HepG2 (cell line): ENCODE measurements at regions not wholly inside any gene's neighbourhood (a gene's known extent, or its start where the extent isn't known, plus 50 kb on each side); places are given as distances from the start of the nearest gene placed in this dataset.

Source experiments
- CHD2 ChIP-seq: IDR thresholded peaks from 2 replicates; pipeline ENCODE4 v1.6.1; 2011; ENCODE audit warnings: low read depth, low read length, improper control_type of control experiment
- EP300 ChIP-seq, 3 experiments: sonication (generic) in 1 of 3; formaldehyde crosslinking in 1 of 3; IDR thresholded peaks; 2 replicates each; pipeline versions ENCODE4 v1.5.1 to v1.6.1; 2011 to 2020; ENCODE audit warnings: low read depth in 2 of 3, low read length in 2 of 3, borderline replicate concordance in 1 of 3, improper control_type of control experiment in 1 of 3, mild to moderate bottlenecking in 1 of 3, missing genetic modification reagents in 1 of 3, moderate library complexity in 1 of 3
- HNRNPK ChIP-seq: fragments of 200-400 bp; formaldehyde crosslinking; IDR thresholded peaks from 2 replicates; pipeline ENCODE4 v1.6.1; 2018; ENCODE audit warnings: low read length, low read depth, moderate library complexity, mild to moderate bottlenecking; ENCODE audit not compliant: poor library complexity, severe bottlenecking
- MBD4 ChIP-seq: IDR thresholded peaks from 2 replicates; pipeline ENCODE4 v1.6.1; 2012; ENCODE audit warnings: low read length, inconsistent platforms, borderline replicate concordance
- MIER3 ChIP-seq: IDR thresholded peaks from 2 replicates; pipeline ENCODE4 v1.6.1; 2016; ENCODE audit warnings: missing compliant biosample characterization, borderline replicate concordance
- NBN ChIP-seq: fragments of 450-650 bp; conservative IDR thresholded peaks from 2 replicates; pipeline ENCODE4 v1.6.1; 2017
- NR3C1 ChIP-seq: sonication (generic); formaldehyde crosslinking; IDR thresholded peaks from 2 replicates; pipeline ENCODE4 v1.4.0; 2020; ENCODE audit warnings: missing genetic modification reagents
- TCF7L2 ChIP-seq: IDR thresholded peaks from 2 replicates; pipeline ENCODE4 v1.6.1; 2011; ENCODE audit warnings: mild to moderate bottlenecking, low read depth, low read length, moderate library complexity
- ZFP90 ChIP-seq: sonication (generic); formaldehyde crosslinking; IDR thresholded peaks from 2 replicates; pipeline ENCODE4 v1.8.0; 2022; ENCODE audit warnings: missing genetic modification reagents, mild to moderate bottlenecking, inconsistent platforms, borderline replicate concordance
- ZNF441 ChIP-seq: sonication (generic); formaldehyde crosslinking; IDR thresholded peaks from 2 replicates; pipeline ENCODE4 v1.7.0; 2021; ENCODE audit warnings: missing genetic modification reagents, borderline replicate concordance
- TF ChIP-seq, protein P1 (sequence below), 2 experiments: IDR thresholded peaks; 2 replicates each; pipeline ENCODE4 v1.6.1; 2011 to 2012; ENCODE audit warnings: low read length in 2 of 2, borderline replicate concordance in 1 of 2, low read depth in 1 of 2, mild to moderate bottlenecking in 1 of 2, moderate library complexity in 1 of 2
- TF ChIP-seq, protein P2 (sequence below): sonication (generic); formaldehyde crosslinking; IDR thresholded peaks from 2 replicates; pipeline ENCODE4 v1.5.0; 2020; ENCODE audit warnings: mild to moderate bottlenecking, missing genetic modification reagents, moderate library complexity
- TF ChIP-seq, protein P3 (sequence below): IDR thresholded peaks from 2 replicates; pipeline ENCODE4 v1.6.1; 2016; ENCODE audit warnings: mild to moderate bottlenecking, missing biosample characterization, missing genetic modification reagents
- TF ChIP-seq, protein P4 (sequence below): sonication (generic); formaldehyde crosslinking; IDR thresholded peaks from 2 replicates; pipeline ENCODE4 v1.4.0; 2020; ENCODE audit warnings: missing genetic modification reagents

DNA sequence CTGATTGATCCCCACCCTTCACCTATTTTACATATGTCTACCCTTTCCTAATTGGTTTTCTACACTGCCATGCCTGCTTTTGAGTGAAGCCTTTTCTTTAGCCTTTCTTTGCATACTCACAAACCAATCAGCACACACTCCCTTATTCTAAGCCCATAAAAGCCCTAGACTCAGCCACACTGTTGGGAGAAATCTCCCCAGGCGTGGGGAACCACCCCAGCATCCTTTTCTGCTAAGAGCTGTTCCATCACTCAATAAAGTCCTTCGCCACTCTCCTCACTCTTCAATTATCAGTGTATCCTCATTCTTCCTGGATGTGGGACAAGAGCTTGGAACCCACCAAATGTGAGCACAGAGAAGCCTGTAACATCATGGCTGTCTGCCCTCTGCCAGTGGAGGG is 343.6 kb downstream of the SLITRK1 start:
- no peak for TF ChIP-seq MIER3 (CRISPR knock-in tag)
- TF ChIP-seq, protein P1, sequence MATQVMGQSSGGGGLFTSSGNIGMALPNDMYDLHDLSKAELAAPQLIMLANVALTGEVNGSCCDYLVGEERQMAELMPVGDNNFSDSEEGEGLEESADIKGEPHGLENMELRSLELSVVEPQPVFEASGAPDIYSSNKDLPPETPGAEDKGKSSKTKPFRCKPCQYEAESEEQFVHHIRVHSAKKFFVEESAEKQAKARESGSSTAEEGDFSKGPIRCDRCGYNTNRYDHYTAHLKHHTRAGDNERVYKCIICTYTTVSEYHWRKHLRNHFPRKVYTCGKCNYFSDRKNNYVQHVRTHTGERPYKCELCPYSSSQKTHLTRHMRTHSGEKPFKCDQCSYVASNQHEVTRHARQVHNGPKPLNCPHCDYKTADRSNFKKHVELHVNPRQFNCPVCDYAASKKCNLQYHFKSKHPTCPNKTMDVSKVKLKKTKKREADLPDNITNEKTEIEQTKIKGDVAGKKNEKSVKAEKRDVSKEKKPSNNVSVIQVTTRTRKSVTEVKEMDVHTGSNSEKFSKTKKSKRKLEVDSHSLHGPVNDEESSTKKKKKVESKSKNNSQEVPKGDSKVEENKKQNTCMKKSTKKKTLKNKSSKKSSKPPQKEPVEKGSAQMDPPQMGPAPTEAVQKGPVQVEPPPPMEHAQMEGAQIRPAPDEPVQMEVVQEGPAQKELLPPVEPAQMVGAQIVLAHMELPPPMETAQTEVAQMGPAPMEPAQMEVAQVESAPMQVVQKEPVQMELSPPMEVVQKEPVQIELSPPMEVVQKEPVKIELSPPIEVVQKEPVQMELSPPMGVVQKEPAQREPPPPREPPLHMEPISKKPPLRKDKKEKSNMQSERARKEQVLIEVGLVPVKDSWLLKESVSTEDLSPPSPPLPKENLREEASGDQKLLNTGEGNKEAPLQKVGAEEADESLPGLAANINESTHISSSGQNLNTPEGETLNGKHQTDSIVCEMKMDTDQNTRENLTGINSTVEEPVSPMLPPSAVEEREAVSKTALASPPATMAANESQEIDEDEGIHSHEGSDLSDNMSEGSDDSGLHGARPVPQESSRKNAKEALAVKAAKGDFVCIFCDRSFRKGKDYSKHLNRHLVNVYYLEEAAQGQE (IDR thresholded peaks at IDR 0.05; ENCODE audit: borderline replicate concordance in 1 of 2, low read depth in 1 of 2, low read length in 2 of 2), result no peak
- TF ChIP-seq, protein P2, sequence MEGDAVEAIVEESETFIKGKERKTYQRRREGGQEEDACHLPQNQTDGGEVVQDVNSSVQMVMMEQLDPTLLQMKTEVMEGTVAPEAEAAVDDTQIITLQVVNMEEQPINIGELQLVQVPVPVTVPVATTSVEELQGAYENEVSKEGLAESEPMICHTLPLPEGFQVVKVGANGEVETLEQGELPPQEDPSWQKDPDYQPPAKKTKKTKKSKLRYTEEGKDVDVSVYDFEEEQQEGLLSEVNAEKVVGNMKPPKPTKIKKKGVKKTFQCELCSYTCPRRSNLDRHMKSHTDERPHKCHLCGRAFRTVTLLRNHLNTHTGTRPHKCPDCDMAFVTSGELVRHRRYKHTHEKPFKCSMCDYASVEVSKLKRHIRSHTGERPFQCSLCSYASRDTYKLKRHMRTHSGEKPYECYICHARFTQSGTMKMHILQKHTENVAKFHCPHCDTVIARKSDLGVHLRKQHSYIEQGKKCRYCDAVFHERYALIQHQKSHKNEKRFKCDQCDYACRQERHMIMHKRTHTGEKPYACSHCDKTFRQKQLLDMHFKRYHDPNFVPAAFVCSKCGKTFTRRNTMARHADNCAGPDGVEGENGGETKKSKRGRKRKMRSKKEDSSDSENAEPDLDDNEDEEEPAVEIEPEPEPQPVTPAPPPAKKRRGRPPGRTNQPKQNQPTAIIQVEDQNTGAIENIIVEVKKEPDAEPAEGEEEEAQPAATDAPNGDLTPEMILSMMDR, result no peak
- no peak for TF ChIP-seq ZNF441 (CRISPR knock-in tag)
- TF ChIP-seq, protein P3, sequence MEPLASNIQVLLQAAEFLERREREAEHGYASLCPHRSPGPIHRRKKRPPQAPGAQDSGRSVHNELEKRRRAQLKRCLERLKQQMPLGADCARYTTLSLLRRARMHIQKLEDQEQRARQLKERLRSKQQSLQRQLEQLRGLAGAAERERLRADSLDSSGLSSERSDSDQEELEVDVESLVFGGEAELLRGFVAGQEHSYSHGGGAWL (CRISPR knock-in tag), result no peak
- no peak for TF ChIP-seq EP300 (IDR thresholded peaks at IDR 0.05; ENCODE audit: low read depth in 2 of 2, low read length in 2 of 2)
- TF ChIP-seq EP300 (CRISPR knock-in tag; IDR thresholded peaks at IDR 0.05; ENCODE audit: borderline replicate concordance), result no peak
- no peak for TF ChIP-seq ZFP90 (CRISPR knock-in tag)
- TF ChIP-seq TCF7L2, result no peak
- TF ChIP-seq HNRNPK, result no peak
- no peak for TF ChIP-seq NR3C1 (CRISPR knock-in tag)
- TF ChIP-seq, protein P4, sequence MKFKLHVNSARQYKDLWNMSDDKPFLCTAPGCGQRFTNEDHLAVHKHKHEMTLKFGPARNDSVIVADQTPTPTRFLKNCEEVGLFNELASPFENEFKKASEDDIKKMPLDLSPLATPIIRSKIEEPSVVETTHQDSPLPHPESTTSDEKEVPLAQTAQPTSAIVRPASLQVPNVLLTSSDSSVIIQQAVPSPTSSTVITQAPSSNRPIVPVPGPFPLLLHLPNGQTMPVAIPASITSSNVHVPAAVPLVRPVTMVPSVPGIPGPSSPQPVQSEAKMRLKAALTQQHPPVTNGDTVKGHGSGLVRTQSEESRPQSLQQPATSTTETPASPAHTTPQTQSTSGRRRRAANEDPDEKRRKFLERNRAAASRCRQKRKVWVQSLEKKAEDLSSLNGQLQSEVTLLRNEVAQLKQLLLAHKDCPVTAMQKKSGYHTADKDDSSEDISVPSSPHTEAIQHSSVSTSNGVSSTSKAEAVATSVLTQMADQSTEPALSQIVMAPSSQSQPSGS, result no peak
- TF ChIP-seq MBD4, result no peak
- no peak for TF ChIP-seq NBN
- no peak for TF ChIP-seq CHD2
